AG08395 (cell line): ENCODE measurements at regions not wholly inside any gene's neighbourhood (a gene's known extent, or its start where the extent isn't known, plus 50 kb on each side); places are given as distances from the start of the nearest gene placed in this dataset.
"Not testable (repeated sequence)": the region's sequence is repeated elsewhere in the genome, so short reads cannot be mapped to it uniquely, and the experiment has no call there.

ENCODE experiments used
- DNase-seq: peaks from one replicate; pipeline ENCODE4 v3.0.0; 2012; ENCODE audit warnings: mixed read lengths, low spot score

GRCh38 chrX:31014474-31014873 lies 57.4 kb downstream of the FTHL17 start:
- DNase-seq: not testable (repeated sequence)

- no peak for DNase-seq
Measured at GRCh38 chrX:31012509-31013025, 59.3 kb downstream of the FTHL17 start.

- DNase-seq: no peak
Measured at GRCh38 chrX:31007321-31007720, 64.5 kb downstream of the FTHL17 start.

GRCh38 chrX:31006027-31006426 lies 65.8 kb downstream of the FTHL17 start:
- no peak for DNase-seq

GRCh38 chrX:30997411-30997810 lies 74.4 kb downstream of the FTHL17 start:
- no peak for DNase-seq

- DNase-seq: no peak
Measured at GRCh38 chrX:30995705-30996104, 76.1 kb downstream of the FTHL17 start.

- DNase-seq: no peak
Measured at GRCh38 chrX:30995060-30995700, 76.7 kb downstream of the FTHL17 start.

- DNase-seq: not testable (repeated sequence)
Measured at GRCh38 chrX:30994018-30994417, 77.8 kb downstream of the FTHL17 start.

- DNase-seq: no peak
Measured at GRCh38 chrX:30992381-30992904, 79.4 kb downstream of the FTHL17 start.

GRCh38 chrX:30990361-30990760 lies 81.5 kb downstream of the FTHL17 start:
- DNase-seq: no peak

GRCh38 chrX:30982467-30982866 lies 89.4 kb downstream of the FTHL17 start:
- no peak for DNase-seq

GRCh38 chrX:30981968-30982367 lies 89.9 kb downstream of the FTHL17 start:
- DNase-seq: no peak

- no peak for DNase-seq
Measured at GRCh38 chrX:30979271-30979670, 90.2 kb upstream of the TAB3 start.

GRCh38 chrX:30975467-30975866 lies 86.4 kb upstream of the TAB3 start:
- no peak for DNase-seq

GRCh38 chrX:30973784-30974427 lies 84.9 kb upstream of the TAB3 start:
- DNase-seq: no peak

GRCh38 chrX:30971774-30972603 lies 82.9 kb upstream of the TAB3 start:
- DNase-seq: peak; percentile 66

GRCh38 chrX:30967516-30967915 lies 78.5 kb upstream of the TAB3 start:
- DNase-seq: no peak

GRCh38 chrX:30965767-30966166 lies 76.7 kb upstream of the TAB3 start:
- no peak for DNase-seq

GRCh38 chrX:30961387-30962174 lies 72.5 kb upstream of the TAB3 start:
- no peak for DNase-seq

- peak; percentile 60 for DNase-seq
Measured at GRCh38 chrX:30957753-30958152, 68.7 kb upstream of the TAB3 start.

GRCh38 chrX:30955687-30956086 lies 66.6 kb upstream of the TAB3 start:
- no peak for DNase-seq

- no peak for DNase-seq
Measured at GRCh38 chrX:30951003-30951402, 61.9 kb upstream of the TAB3 start.
